Testis (tissue), 2 donors: ENCODE measurements at regions not wholly inside any gene's neighbourhood (a gene's known extent, or its start where the extent isn't known, plus 50 kb on each side); places are given as distances from the start of the nearest gene placed in this dataset.

ENCODE experiments used
- DNase-seq: peaks from one replicate; pipeline ENCODE4 v3.0.0-alpha.2; 2019
- H3K27ac ChIP-seq, 2 donors: fragments of 200-600 bp; sonication (generic); one replicate each; pipeline ENCODE4 v1.5.1; 2019
- H3K27me3 ChIP-seq: fragments of 200-600 bp; sonication (generic); one replicate; pipeline ENCODE4 v1.5.1; 2019
- H3K36me3 ChIP-seq: fragments of 200-600 bp; sonication (generic); one replicate; pipeline ENCODE4 v1.5.1; 2017; ENCODE audit warnings: low read depth; ENCODE audit errors: missing control alignments
- H3K4me1 ChIP-seq: fragments of 200-600 bp; sonication (generic); one replicate; pipeline ENCODE4 v1.5.1; 2019
- H3K4me3 ChIP-seq, 2 donors: fragments of 200-600 bp; sonication (generic); one replicate each; pipeline ENCODE4 v1.5.1; 2017 to 2019
- H3K9me3 ChIP-seq: fragments of 200-600 bp; sonication (generic); one replicate; pipeline ENCODE4 v1.5.1; 2017
- POLR2A ChIP-seq: fragments of 450-650 bp; IDR thresholded peaks from one replicate; pipeline ENCODE4 v1.6.1; 2017; ENCODE audit warnings: antibody characterized with exemption, mild to moderate bottlenecking, moderate library complexity
- WGBS, 2 donors: methylation state at CpG; one replicate each; pipeline ENCODE4 v1.1.5; 2018; 5-methylcytosine and 5-hydroxymethylcytosine counted together
- intact Hi-C: fragments of 100-400 bp; cut with DNase I; formaldehyde crosslinking; loops from one replicate; pipeline ENCODE4 v1.15.1; 2023; ENCODE audit warnings: low total_unique reads
- TF ChIP-seq, protein P1 (sequence below), 3 experiments: fragments of 450-650 bp in 2 of 3; fragments of 200-600 bp in 1 of 3; sonication (generic) in 1 of 3; IDR thresholded peaks; one replicate each; pipeline ENCODE4 v1.5.1; 2016 to 2019; ENCODE audit warnings: antibody characterized with exemption in 3 of 3, mild to moderate bottlenecking in 2 of 3, moderate library complexity in 1 of 3

DNA sequence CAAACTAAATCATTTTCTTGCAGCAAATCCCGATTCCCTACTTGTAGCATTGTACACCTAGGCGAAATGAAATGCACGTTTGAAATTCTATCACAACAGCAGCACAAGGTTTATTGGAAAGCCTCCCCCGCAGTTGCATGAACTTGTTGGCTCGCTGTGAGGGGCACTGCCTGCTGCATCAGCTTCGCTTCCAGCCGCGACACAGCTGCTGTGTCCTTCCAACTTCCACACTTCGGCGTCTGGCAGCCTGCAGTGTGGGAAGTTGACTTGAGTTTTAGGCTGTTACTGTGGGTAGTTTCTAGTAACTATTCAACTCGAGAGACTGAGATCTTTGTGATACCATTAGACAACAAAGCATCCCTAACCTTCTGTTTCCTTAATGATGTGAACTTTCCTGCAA lies 315.8 kb upstream of the TPK1 start:
- intact Hi-C loops: no loop called here
- TF ChIP-seq, protein P1, sequence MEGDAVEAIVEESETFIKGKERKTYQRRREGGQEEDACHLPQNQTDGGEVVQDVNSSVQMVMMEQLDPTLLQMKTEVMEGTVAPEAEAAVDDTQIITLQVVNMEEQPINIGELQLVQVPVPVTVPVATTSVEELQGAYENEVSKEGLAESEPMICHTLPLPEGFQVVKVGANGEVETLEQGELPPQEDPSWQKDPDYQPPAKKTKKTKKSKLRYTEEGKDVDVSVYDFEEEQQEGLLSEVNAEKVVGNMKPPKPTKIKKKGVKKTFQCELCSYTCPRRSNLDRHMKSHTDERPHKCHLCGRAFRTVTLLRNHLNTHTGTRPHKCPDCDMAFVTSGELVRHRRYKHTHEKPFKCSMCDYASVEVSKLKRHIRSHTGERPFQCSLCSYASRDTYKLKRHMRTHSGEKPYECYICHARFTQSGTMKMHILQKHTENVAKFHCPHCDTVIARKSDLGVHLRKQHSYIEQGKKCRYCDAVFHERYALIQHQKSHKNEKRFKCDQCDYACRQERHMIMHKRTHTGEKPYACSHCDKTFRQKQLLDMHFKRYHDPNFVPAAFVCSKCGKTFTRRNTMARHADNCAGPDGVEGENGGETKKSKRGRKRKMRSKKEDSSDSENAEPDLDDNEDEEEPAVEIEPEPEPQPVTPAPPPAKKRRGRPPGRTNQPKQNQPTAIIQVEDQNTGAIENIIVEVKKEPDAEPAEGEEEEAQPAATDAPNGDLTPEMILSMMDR (IDR thresholded peaks at IDR 0.05): no peak
- TF ChIP-seq POLR2A: no peak
- no peaks in the 10 kb centered on the region for H3K9me3 ChIP-seq
- no peaks in the 10 kb centered on the region for H3K36me3 ChIP-seq
- H3K4me1 ChIP-seq: no peaks in the 10 kb centered on the region
- no peak overlapping the region for H3K4me3 ChIP-seq
- H3K27me3 ChIP-seq: no peaks in the 10 kb centered on the region
- WGBS, 2 donors: 58 to 70% methylated on average over 11 of the region's 11 CpGs
- H3K27ac ChIP-seq: no peak overlapping the region
- no peak for DNase-seq

DNA sequence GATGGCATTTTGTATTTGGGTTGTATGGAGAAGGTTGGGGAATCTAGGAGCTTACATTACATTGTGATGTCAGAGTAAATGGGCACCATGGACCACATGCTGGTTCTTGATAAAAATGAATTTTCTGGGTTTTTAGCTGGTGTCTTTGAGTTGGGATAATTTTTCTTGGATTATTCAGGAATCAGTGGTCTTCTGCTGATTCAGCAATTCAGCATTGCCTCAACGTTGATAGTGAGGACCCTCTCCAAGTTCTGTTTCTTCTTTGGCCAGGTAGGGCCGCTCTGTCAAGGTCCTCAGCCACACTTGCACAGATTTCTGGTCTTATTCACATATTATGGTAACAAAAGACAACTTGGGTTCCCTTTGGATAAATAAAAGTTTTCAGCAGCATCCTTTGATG lies 312.0 kb upstream of the TPK1 start:
- no peaks in the 10 kb centered on the region for H3K36me3 ChIP-seq
- TF ChIP-seq POLR2A: no peak
- TF ChIP-seq, protein P1 (IDR thresholded peaks at IDR 0.05): no peak
- no peaks in the 10 kb centered on the region for H3K27me3 ChIP-seq
- no peak overlapping the region for H3K27ac ChIP-seq
- no peak for DNase-seq
- no peaks in the 10 kb centered on the region for H3K9me3 ChIP-seq
- 78% methylated on average over 2 of the region's 2 CpGs for WGBS, 2 donors
- H3K4me1 ChIP-seq: no peaks in the 10 kb centered on the region
- intact Hi-C loops: no loop called here
- H3K4me3 ChIP-seq: no peak overlapping the region

DNA sequence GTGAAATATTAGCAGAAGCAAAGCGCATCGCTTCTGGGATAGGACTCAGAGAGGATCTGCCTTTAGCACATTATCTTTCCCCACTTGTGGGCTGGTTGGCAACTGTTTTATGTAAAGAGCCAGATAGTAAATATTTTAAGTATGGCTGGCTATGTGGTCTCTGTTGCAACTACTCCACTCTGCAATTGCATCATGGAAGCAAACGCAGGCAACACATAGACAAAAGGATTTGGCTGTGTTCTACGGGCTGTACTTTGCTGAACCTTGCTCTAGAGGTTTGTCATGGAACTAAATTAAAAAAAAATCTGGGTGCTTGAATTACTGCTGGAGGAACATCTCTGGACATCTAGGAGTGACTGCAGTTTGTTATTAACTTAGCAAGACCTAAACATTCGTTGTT lies 307.8 kb upstream of the TPK1 start:
- Histone ChIP-seq H3K9me3 (no peaks in the 10 kb centered on the region), H3K36me3 (no peaks in the 10 kb centered on the region), H3K4me3 (no peak overlapping the region), H3K27ac (no peak overlapping the region), H3K27me3 (no peaks in the 10 kb centered on the region), H3K4me1 (no peaks in the 10 kb centered on the region)
- DNase-seq: no peak
- intact Hi-C loops: no loop called here
- whole genome bisulfite sequencing, 2 donors: 86 to 91% methylated on average over 5 of the region's 5 CpGs
- TF ChIP-seq, protein P1 (IDR thresholded peaks at IDR 0.05): no peak
- no peak for TF ChIP-seq POLR2A

DNA sequence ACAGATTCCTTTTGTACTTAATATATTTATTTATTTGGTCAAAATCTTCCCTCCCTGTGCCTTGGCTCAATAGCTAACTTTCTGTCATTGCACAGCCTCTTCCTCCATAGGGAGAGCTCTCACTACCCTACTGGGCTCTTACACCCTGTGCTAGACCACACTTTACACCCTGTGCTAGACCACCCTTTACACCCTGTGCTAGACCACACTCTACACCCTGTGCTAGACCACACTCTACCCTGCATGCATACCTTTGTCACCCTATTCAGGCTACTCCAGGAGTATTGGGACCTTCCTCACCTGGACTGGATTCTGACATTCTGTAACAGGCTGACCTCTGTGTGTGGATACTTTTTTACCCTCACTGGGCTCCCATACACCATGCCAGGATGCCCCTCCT lies 298.5 kb upstream of the TPK1 start:
- intact Hi-C loops: no loop called here
- TF ChIP-seq POLR2A: no peak
- TF ChIP-seq, protein P1 (IDR thresholded peaks at IDR 0.05): no peak
- no peaks in the 10 kb centered on the region for H3K4me1 ChIP-seq
- no peak overlapping the region for H3K4me3 ChIP-seq
- H3K36me3 ChIP-seq: no peaks in the 10 kb centered on the region
- H3K9me3 ChIP-seq: no peaks in the 10 kb centered on the region
- no peak overlapping the region for H3K27ac ChIP-seq
- no peak for DNase-seq
- H3K27me3 ChIP-seq: no peaks in the 10 kb centered on the region

DNA sequence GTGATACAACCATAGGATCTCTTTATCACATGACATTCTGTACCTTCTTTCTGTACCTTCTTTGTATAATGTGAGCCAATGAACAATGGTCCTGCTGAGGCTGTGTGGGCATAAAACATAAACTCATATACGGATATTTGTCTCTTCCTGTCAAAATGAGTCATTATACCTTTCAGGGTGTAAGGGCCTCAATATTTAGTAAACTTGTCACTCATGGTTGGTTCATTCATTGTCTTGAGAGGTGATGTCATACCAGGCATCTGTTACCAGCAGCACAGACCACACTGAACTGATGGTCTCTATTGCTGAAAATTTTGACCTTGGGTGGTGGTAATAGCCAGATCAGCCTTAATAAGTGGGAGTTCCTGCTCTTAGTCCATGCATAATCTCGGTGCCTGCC lies 287.6 kb upstream of the TPK1 start:
- intact Hi-C loops: no loop called here
- no peak for TF ChIP-seq POLR2A
- TF ChIP-seq, protein P1 (IDR thresholded peaks at IDR 0.05): no peak
- 87 to 100% methylated on average over 2 of the region's 2 CpGs for WGBS, 2 donors
- no peaks in the 10 kb centered on the region for H3K27me3 ChIP-seq
- H3K36me3 ChIP-seq: no peaks in the 10 kb centered on the region
- H3K27ac ChIP-seq: no peak overlapping the region
- no peak overlapping the region for H3K4me3 ChIP-seq
- H3K9me3 ChIP-seq: no peaks in the 10 kb centered on the region
- H3K4me1 ChIP-seq: no peaks in the 10 kb centered on the region
- DNase-seq: no peak
